GM23248 (cell line): ENCODE measurements at regions not wholly inside any gene's neighbourhood (a gene's known extent, or its start where the extent isn't known, plus 50 kb on each side); places are given as distances from the start of the nearest gene placed in this dataset.

ENCODE experiments used
- EZH2 ChIP-seq: fragments of 200-600 bp; sonication (generic); IDR thresholded peaks from 2 replicates; pipeline ENCODE4 v1.6.1; 2018; ENCODE audit warnings: antibody characterized with exemption, mild to moderate bottlenecking; ENCODE audit not compliant: insufficient read depth, poor library complexity, severe bottlenecking
- EZH2phosphoT487 ChIP-seq: fragments of 200-600 bp; sonication (generic); IDR thresholded peaks from 2 replicates; pipeline ENCODE4 v1.6.1; 2018; ENCODE audit warnings: antibody characterized with exemption, moderate library complexity, mild to moderate bottlenecking, low read depth; ENCODE audit not compliant: insufficient read depth

DNA sequence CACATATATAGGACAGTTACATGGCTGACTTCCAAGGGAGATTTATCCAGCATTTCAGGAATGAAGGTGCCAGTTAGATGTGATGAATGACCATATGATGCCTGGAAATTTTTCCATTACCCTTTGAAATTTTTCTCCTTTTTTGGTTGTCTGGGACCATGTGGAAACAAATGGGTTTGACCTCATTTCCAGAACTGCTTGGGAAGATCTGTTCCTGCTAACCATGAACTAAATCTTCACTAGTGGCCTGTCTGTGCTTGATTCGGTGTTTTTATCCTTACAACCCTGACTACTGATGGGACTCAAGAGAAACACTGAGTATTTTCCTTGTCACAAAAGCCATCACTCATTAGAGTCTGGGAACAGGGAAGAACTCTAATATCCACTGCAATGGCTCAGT, 409.4 kb downstream of the PDCD6IP start:
- TF ChIP-seq EZH2phosphoT487 (no peak), EZH2 (no peak)
